Effector memory CD8-positive, alpha-beta T cell (primary cell): ENCODE measurements at regions not wholly inside any gene's neighbourhood (a gene's known extent, or its start where the extent isn't known, plus 50 kb on each side); places are given as distances from the start of the nearest gene placed in this dataset.

Experiments
- ATAC-seq: fragments of 150-1000 bp; cut with Tn5 transposase; replicated peaks from 2 replicates; pipeline ENCODE4 v1.10.0; 2021; ENCODE audit warnings: mild to moderate bottlenecking, moderate library complexity
- DNase-seq, 3 experiments: peaks; one replicate each; pipeline ENCODE4 v3.0.0; 2021
- H3K27ac Mint-ChIP-seq, 2 donors: one replicate each; pipeline ENCODE4 v1.8.0; 2022; ENCODE audit warnings: mild to moderate bottlenecking in 2 of 2, mixed read lengths in 2 of 2, moderate library complexity in 2 of 2
- H3K27me3 Mint-ChIP-seq, 2 donors: one replicate each; pipeline ENCODE4 v1.8.0; 2022; ENCODE audit warnings: mixed read lengths in 2 of 2
- H3K36me3 Mint-ChIP-seq: one replicate; pipeline ENCODE4 v1.8.0; 2022; ENCODE audit warnings: mild to moderate bottlenecking, moderate library complexity, mixed read lengths; ENCODE audit not compliant: insufficient read depth
- H3K4me1 Mint-ChIP-seq, 2 donors: one replicate each; pipeline ENCODE4 v1.8.0; 2022; ENCODE audit warnings: low read depth in 2 of 2, mixed read lengths in 2 of 2
- H3K4me3 Mint-ChIP-seq, 2 donors: one replicate each; pipeline ENCODE4 v1.8.0; 2022; ENCODE audit warnings: mild to moderate bottlenecking in 2 of 2, mixed read lengths in 2 of 2, moderate library complexity in 2 of 2
- H3K9me3 Mint-ChIP-seq, 2 donors: one replicate each; pipeline ENCODE4 v1.8.0; 2022; ENCODE audit warnings: mixed read lengths in 2 of 2

DNA sequence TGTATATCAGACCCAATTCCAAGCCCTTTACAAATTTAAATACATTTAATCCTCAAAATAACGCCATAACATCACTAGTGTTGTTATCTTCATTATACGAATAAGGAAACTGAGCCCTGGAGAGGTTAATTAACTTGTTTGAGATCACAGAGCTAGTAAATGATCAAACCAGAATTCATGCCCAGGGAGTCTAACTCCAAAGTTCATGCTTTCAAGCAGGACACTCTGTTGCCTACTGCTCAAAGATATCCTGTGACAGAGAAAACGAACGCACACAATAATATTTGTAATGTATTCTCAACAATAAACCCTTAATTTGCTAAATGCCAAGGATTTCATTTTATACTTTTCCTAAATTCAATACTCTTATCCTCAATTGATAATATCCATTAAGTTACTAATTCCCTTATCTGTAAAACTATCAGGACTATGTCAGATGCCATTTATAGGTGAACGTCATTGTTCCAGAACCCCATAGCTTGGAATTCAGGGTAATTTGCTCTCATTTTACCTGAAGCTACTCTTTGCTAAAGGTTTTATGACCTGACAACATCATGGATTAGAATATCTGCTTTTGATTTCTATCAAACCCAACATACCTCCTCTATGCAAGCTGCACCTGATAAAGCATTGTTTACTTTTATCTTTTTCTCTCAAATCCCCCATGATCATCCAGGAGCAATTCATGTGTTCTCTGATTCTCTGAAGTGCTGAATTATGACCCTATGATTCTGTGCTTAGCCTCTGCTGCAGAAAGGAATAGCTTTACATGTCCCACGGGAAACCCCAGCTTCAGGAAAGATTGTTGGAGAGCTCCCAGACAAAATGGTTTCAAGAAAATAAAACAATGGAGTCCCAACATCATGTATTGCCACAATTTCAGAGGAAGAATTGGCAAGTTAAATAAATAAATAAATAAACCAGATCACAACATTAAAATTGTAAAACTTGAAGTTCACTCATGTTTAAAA is 150.2 kb upstream of the CDK1 start:
- H3K36me3 Mint-ChIP-seq: peaks cover 2% of the 10 kb centered on the region
- no peak for ATAC-seq
- H3K9me3 Mint-ChIP-seq: no peaks in the 10 kb centered on the region
- H3K4me3 Mint-ChIP-seq: no peak overlapping the region
- H3K27ac Mint-ChIP-seq: no peak overlapping the region
- no peak for DNase-seq
- H3K4me1 Mint-ChIP-seq: peaks cover 0 to 11% of the 10 kb centered on the region in 2 donors
- H3K27me3 Mint-ChIP-seq: no peaks in the 10 kb centered on the region

DNA sequence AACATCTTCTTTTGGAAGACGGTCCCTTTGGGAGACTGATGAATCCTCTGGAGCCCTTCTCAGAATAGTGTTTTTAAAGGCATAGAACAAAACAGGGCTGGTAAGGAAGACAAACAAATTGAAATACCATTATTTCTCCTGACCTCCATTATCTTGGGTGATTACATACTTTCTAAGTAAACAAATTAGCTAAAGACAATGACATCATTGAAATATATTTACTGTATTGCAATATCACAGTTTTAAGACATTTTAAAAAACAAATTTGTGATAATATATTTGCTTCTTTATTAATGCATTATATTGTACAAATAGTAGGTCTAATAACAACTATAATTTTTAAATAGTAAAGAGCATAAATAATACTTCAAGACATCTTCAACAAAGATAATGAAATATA is 152.2 kb upstream of the CDK1 start:
- H3K4me1 Mint-ChIP-seq: peaks cover 0 to 15% of the 10 kb centered on the region in 2 donors
- H3K36me3 Mint-ChIP-seq: peaks cover 2% of the 10 kb centered on the region
- H3K9me3 Mint-ChIP-seq: no peaks in the 10 kb centered on the region
- no peak for ATAC-seq
- no peak for DNase-seq
- H3K27me3 Mint-ChIP-seq: no peaks in the 10 kb centered on the region
- no peak overlapping the region for H3K27ac Mint-ChIP-seq
- no peak overlapping the region for H3K4me3 Mint-ChIP-seq

DNA sequence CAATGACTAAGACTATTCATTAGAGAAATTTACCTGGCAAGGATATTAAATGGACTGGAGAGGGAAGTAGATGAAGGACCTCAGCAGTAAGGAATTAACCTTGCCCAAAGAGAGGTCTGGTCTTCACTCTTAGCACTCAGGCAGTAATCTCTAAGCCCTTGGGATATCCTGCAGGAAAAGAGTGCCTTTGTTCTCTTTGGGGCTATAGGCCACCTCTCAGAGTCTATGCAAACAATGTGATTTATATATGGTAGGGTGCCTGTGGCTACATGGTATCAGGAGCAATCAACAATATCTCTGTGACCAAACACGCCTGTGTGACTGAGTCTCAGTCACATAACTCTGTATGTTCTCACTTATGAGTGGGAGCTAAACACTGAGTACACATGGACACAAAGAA is 154.7 kb upstream of the CDK1 start:
- H3K36me3 Mint-ChIP-seq: peaks cover 2% of the 10 kb centered on the region
- no peaks in the 10 kb centered on the region for H3K9me3 Mint-ChIP-seq
- peaks cover 0 to 9% of the 10 kb centered on the region in 2 donors for H3K4me1 Mint-ChIP-seq
- H3K27ac Mint-ChIP-seq: no peak overlapping the region
- no peaks in the 10 kb centered on the region for H3K27me3 Mint-ChIP-seq
- no peak for DNase-seq
- no peak for ATAC-seq
- no peak overlapping the region for H3K4me3 Mint-ChIP-seq

DNA sequence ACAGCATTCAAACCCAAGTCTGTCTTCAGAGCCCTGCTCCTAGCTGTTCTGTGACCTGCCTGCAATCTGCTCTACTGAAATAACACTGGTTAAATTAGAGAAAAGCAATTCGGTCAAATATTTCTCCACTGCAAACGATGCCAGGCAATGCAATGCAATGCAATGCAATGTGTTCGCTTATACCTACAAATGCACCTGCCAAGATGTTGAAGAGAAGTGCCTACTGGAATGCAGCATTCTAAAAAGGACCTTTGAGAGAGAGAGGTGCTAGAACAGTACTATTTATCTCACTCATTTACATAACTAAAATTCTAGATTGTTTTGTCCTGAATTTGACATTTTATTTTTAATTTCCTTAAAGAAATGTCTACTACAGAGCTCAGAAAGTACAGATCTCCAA is 157.3 kb upstream of the CDK1 start:
- Mint-ChIP-seq H3K36me3 (peaks cover 2% of the 10 kb centered on the region), H3K4me3 (no peak overlapping the region), H3K9me3 (no peaks in the 10 kb centered on the region), H3K27me3 (no peaks in the 10 kb centered on the region), H3K4me1 (peaks cover 0 to 9% of the 10 kb centered on the region in 2 donors), H3K27ac (no peak overlapping the region)
- DNase-seq: no peak
- ATAC-seq: no peak

DNA sequence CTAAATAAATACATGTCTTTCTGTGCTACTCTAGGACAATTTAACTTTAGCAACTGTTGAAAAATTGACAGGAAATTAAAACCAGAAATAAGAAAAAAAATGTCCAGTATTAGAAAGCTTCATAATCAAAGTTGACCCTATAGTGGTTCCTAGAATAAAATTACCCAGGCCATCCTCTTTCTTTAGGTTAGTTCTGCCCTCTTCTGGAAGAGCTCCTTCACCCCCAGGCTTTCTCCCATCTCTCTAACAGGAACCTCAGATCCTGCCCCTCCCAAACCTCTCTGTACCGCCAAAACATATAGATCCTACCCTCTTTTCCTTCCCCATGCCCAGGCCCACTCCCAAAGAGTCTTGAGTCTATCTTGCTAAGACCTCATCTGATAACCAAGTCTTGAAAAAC is 159.4 kb upstream of the CDK1 start:
- Mint-ChIP-seq H3K4me1 (peaks cover 0 to 6% of the 10 kb centered on the region in 2 donors), H3K27me3 (no peaks in the 10 kb centered on the region), H3K27ac (no peak overlapping the region), H3K9me3 (no peaks in the 10 kb centered on the region), H3K36me3 (no peaks in the 10 kb centered on the region), H3K4me3 (no peak overlapping the region)
- DNase-seq: no peak
- no peak for ATAC-seq

DNA sequence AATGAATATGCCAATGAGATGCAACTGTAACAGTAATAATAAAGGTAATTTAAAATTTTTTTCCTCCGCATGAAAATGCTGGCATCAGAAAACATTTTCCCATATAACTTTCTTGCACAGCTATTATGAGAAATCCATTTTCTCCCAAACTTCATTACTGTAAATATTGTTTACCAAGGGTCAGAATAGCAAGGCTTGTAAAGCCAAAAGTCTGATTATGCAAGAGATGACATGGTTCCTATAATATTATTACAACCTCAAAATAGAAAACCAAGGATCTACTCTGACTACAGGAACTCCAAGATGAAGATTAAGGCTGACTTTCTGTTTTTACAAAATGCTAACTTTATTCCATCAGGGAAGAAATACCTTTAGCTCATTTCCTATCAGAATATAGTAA is 162.7 kb upstream of the CDK1 start:
- Mint-ChIP-seq H3K9me3 (no peaks in the 10 kb centered on the region), H3K4me1 (peaks cover 0 to 7% of the 10 kb centered on the region in 2 donors), H3K36me3 (peaks cover 4% of the 10 kb centered on the region), H3K27ac (no peak overlapping the region), H3K27me3 (no peaks in the 10 kb centered on the region), H3K4me3 (no peak overlapping the region)
- ATAC-seq (no peak), DNase-seq (no peak)

DNA sequence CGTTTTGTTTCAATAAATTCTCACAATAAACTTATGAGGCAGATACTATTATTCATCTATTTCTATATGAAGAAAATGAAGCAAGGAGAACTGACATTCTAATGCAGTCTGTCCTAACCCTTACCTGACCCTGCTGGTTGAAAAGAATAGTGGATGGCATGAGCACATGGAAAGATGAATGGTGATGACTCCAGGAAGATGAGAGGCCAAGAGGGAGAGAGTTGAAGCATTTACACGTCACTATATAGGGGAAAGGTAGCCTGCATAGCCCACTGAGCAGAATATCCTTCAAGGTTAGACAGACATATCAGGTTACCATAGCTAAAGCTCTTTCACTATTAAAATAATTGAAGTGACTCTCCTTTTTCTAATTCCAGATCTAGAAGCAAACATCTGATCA is 163.9 kb upstream of the CDK1 start:
- H3K36me3 Mint-ChIP-seq: peaks cover 4% of the 10 kb centered on the region
- no peaks in the 10 kb centered on the region for H3K27me3 Mint-ChIP-seq
- ATAC-seq (no peak), DNase-seq (no peak)
- H3K4me1 Mint-ChIP-seq: peaks cover 0 to 7% of the 10 kb centered on the region in 2 donors
- H3K27ac Mint-ChIP-seq: no peak overlapping the region
- H3K9me3 Mint-ChIP-seq: no peaks in the 10 kb centered on the region
- H3K4me3 Mint-ChIP-seq: no peak overlapping the region

DNA sequence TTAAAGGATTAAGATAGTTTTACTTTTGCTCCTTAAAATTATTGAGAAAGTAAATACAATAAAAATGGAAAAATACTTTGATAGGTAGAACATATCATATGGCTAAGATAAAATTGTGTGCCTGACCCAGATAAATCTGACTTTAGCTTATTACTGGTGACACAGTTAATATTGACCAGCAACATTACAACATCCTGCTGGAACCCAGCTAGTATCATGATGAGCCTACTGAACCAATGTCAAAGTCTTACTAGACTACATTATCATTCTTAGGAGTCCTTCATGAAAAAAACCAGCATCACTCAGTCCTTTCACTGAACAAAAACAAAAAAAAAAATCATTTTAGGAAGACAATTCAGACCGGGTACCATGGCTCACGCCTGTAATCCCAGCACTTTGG is 164.8 kb upstream of the CDK1 start:
- Mint-ChIP-seq H3K36me3 (peaks cover 4% of the 10 kb centered on the region), H3K27ac (peak overlapping the region; percentile 18 to 33)
- no peak for ATAC-seq

DNA sequence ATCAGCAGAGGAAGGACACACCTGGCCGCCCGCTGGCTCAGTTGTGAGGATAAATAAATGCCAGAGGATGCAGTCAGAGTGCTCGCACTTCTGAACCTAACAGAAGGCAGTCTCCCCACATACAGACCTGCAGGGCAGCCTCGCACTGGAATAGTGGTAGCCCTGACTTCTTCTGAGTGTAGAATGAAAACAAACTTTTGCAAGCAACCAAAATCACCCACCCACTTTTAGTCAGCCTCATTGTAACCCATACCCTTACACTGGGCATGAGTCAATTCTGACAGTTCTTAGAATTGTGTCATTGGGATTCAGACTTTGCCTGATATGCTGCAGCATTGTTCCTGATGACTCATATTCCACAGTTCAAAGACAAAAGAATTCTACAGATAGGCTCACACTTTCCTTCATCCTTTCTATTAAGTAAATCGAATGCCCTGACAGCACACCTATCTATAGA is 167.0 kb upstream of the CDK1 start:
- no peaks in the 10 kb centered on the region for H3K9me3 Mint-ChIP-seq
- peaks cover 4% of the 10 kb centered on the region for H3K36me3 Mint-ChIP-seq
- H3K27ac Mint-ChIP-seq: no peak overlapping the region
- no peak overlapping the region for H3K4me3 Mint-ChIP-seq
- ATAC-seq: no peak
- peaks cover 2 to 23% of the 10 kb centered on the region in 2 donors for H3K4me1 Mint-ChIP-seq
- no peak for DNase-seq
- no peaks in the 10 kb centered on the region for H3K27me3 Mint-ChIP-seq

More for the DNA sequence above, 164.8 kb upstream of the CDK1 start:
- Mint-ChIP-seq H3K4me1 (peaks cover 0 to 12% of the 10 kb centered on the region in 2 donors), H3K4me3 (no peak overlapping the region), H3K9me3 (no peaks in the 10 kb centered on the region), H3K27me3 (no peaks in the 10 kb centered on the region)
- DNase-seq: no peak

DNA sequence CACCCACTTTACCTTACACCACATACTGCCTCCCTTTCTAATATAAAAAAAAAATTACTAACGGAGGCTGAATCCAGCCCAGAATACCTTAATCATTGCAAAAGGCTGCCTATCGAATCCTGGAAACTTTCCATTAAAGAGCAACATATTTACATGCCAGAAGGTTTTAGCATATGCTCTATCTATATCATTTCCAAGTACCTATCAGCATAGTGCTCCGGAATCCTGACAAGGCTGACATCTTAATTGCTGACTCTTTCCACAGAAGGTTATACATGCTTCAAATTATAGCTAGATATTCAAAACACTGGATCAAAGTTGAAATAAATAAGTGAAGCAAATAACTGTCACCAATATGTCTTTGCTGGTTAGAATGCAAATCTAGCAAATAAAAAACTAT is 170.9 kb upstream of the CDK1 start:
- Mint-ChIP-seq H3K27me3 (no peaks in the 10 kb centered on the region), H3K9me3 (no peaks in the 10 kb centered on the region), H3K4me1 (peaks cover 2 to 24% of the 10 kb centered on the region in 2 donors), H3K36me3 (peaks cover under 1% of the 10 kb centered on the region), H3K27ac (no peak overlapping the region), H3K4me3 (no peak overlapping the region)
- DNase-seq: no peak
- ATAC-seq: no peak

DNA sequence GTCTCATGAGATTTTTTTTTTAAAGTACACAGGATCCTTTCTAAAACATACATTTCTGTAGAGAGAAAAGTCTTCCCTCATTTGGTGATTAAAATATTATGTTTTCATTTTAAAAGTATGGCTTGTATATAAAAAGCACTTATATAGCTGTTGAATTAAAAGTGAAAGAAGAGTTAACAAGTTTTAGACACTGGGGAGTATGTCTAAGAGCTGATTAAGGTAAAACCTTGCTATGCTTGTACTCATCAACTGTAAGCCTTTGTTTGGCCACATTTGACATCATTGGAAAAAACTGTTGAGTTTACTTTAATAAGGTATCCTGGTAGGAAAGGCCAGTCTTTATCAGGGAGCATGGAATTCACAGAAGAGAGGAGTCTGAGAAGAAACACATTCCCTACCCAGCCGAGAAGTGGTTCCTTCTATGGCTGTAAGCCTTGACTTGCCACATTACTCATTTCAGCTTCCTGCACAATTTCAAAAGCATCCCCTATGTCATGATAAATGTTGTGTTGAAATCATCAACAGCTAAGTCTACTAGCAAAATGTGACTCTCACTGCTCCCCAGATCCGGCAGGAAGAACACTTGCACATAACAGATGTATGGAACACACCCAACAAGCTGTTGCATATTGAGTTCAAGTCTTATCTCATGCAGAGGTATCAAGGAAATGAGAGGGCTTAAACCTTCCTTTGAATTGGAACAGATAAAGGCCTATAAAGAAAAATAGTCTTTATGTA is 171.8 kb upstream of the CDK1 start:
- DNase-seq: no peak
- no peak for ATAC-seq
- H3K27me3 Mint-ChIP-seq: no peaks in the 10 kb centered on the region
- no peak overlapping the region for H3K4me3 Mint-ChIP-seq
- H3K27ac Mint-ChIP-seq: no peak overlapping the region
- H3K36me3 Mint-ChIP-seq: no peaks in the 10 kb centered on the region
- H3K4me1 Mint-ChIP-seq: peaks cover 2 to 18% of the 10 kb centered on the region in 2 donors
- no peaks in the 10 kb centered on the region for H3K9me3 Mint-ChIP-seq

DNA sequence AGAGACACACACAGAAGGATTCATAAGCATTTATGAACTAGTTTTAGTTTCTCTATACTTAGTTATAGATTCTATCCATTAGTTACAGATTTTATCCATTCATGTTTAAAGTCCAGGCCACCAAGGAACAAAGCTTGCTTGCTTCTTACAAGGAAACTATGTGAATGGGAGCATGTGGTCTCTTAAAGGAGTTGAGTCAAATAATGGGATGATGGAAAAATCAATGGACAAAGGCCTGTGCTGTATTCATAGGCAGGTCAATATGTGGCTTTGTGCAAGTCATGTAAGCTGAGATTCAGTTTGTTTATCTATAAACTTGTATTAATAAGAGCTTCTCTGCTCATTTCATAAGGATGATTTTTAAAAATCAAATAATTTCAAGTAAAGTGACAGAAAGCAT is 172.8 kb upstream of the CDK1 start:
- no peak for ATAC-seq
- Mint-ChIP-seq H3K9me3 (no peaks in the 10 kb centered on the region), H3K36me3 (no peaks in the 10 kb centered on the region), H3K4me1 (peaks cover 2 to 16% of the 10 kb centered on the region in 2 donors), H3K4me3 (no peak overlapping the region), H3K27me3 (no peaks in the 10 kb centered on the region), H3K27ac (no peak overlapping the region)
- DNase-seq: no peak

DNA sequence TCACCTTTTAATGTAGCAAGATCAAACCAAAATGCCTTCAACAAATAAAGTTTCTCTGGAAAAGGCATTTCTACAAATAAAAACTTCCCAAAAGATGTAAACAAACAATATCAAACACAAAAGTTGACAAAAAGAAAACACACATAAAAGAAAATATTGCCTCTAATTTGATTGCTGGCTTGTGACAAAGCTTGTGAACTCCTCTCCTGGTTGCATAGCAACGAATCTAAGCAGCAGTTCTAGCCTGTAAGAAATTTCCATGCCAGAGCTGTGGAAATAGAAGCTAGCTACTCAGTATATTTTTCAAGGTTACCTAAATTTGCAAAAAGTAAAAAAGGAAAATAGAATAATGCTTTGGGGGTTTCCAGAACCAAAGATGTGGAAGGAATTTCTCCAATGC is 173.9 kb upstream of the CDK1 start:
- peaks cover 2 to 16% of the 10 kb centered on the region in 2 donors for H3K4me1 Mint-ChIP-seq
- ATAC-seq (no peak), DNase-seq (no peak)
- no peaks in the 10 kb centered on the region for H3K9me3 Mint-ChIP-seq
- no peaks in the 10 kb centered on the region for H3K27me3 Mint-ChIP-seq
- no peak overlapping the region for H3K27ac Mint-ChIP-seq
- no peak overlapping the region for H3K4me3 Mint-ChIP-seq
- H3K36me3 Mint-ChIP-seq: no peaks in the 10 kb centered on the region

DNA sequence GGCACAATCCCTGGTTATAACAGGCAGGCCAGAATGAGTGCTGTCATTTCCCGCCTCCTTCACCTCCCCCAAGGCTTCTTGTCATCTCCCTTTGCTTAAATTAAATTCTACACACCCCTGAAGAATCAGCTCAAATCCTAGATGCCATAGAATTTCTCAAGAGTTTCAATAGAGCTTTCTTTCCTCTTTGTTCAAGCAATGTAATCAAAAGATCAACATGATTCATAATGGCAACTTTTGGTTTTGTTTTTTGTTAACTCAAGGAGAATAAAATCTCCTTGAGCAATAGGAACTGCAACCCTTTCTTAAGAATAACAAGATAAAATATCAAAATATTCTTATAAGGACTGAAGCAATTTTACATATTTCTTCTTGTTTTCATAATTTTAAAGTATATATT is 180.8 kb upstream of the CDK1 start:
- Mint-ChIP-seq H3K27me3 (no peaks in the 10 kb centered on the region), H3K4me1 (peaks cover 0 to 2% of the 10 kb centered on the region in 2 donors), H3K4me3 (no peak overlapping the region), H3K27ac (no peak overlapping the region), H3K36me3 (no peaks in the 10 kb centered on the region), H3K9me3 (no peaks in the 10 kb centered on the region)
- DNase-seq (no peak), ATAC-seq (no peak)
